H9 (cell line): ENCODE measurements at regions not wholly inside any gene's neighbourhood (a gene's known extent, or its start where the extent isn't known, plus 50 kb on each side); places are given as distances from the start of the nearest gene placed in this dataset.

ENCODE experiments used
- DNase-seq: peaks from one replicate; pipeline ENCODE4 v3.0.0-alpha.2; 2017
- H2AFZ ChIP-seq: one replicate; pipeline ENCODE4 v1.6.1; 2013; ENCODE audit warnings: mild to moderate bottlenecking, low read length, control low read depth, moderate library complexity
- H2AK5ac ChIP-seq: 2 replicates; pipeline ENCODE4 v1.6.1; 2013; ENCODE audit warnings: low read length, control low read depth, mixed read lengths; ENCODE audit not compliant: insufficient read length
- H2BK120ac ChIP-seq: one replicate; pipeline ENCODE4 v1.6.1; 2013; ENCODE audit warnings: low read depth, mild to moderate bottlenecking, low read length, control low read depth, inconsistent platforms; ENCODE audit not compliant: poor library complexity, severe bottlenecking
- H2BK12ac ChIP-seq: 2 replicates; pipeline ENCODE4 v1.6.1; 2013; ENCODE audit warnings: low read length, control low read depth, mixed read lengths, low read depth; ENCODE audit not compliant: insufficient read length
- H2BK15ac ChIP-seq: 2 replicates; pipeline ENCODE4 v1.6.1; 2013; ENCODE audit warnings: low read depth, low read length, control low read depth
- H2BK20ac ChIP-seq: one replicate; pipeline ENCODE4 v1.6.1; 2013; ENCODE audit warnings: low read depth, mild to moderate bottlenecking, low read length, control low read depth, inconsistent platforms; ENCODE audit not compliant: poor library complexity, severe bottlenecking
- H2BK5ac ChIP-seq: 2 replicates; pipeline ENCODE4 v1.6.1; 2013; ENCODE audit warnings: low read length, control low read depth, mixed read lengths; ENCODE audit not compliant: insufficient read length
- H3K14ac ChIP-seq: 2 replicates; pipeline ENCODE4 v1.6.1; 2013; ENCODE audit warnings: low read length, control low read depth; ENCODE audit not compliant: insufficient read depth
- H3K18ac ChIP-seq: 2 replicates; pipeline ENCODE4 v1.6.1; 2013; ENCODE audit warnings: low read depth, mild to moderate bottlenecking, mixed read lengths, low read length, control low read depth; ENCODE audit not compliant: insufficient read length
- H3K23ac ChIP-seq: 2 replicates; pipeline ENCODE4 v1.6.1; 2013; ENCODE audit warnings: low read length, control low read depth, mixed read lengths, low read depth; ENCODE audit not compliant: insufficient read length
- H3K23me2 ChIP-seq: 2 replicates; pipeline ENCODE4 v1.6.1; 2013; ENCODE audit warnings: low read depth, mild to moderate bottlenecking, mixed read lengths, low read length, control low read depth; ENCODE audit not compliant: insufficient read length, poor library complexity, severe bottlenecking
- H3K27ac ChIP-seq: 2 replicates; pipeline ENCODE4 v1.5.1; 2013; ENCODE audit warnings: low read length, control low read depth, mixed read lengths, low read depth; ENCODE audit not compliant: insufficient read length
- H3K27me3 ChIP-seq: 2 replicates; pipeline ENCODE4 v1.6.1; 2013; ENCODE audit warnings: low read length, control low read depth, inconsistent platforms; ENCODE audit not compliant: insufficient read depth
- H3K4ac ChIP-seq: 2 replicates; pipeline ENCODE4 v1.6.1; 2013; ENCODE audit warnings: low read depth, mild to moderate bottlenecking, control low read depth, inconsistent platforms, low read length, moderate library complexity
- H3K4me1 ChIP-seq: 2 replicates; pipeline ENCODE4 v1.6.1; 2013; ENCODE audit warnings: low read length, control low read depth, inconsistent platforms; ENCODE audit not compliant: insufficient read depth
- H3K4me2 ChIP-seq: 2 replicates; pipeline ENCODE4 v1.6.1; 2013; ENCODE audit warnings: low read length, control low read depth, mixed read lengths; ENCODE audit not compliant: insufficient read length, insufficient read depth
- H3K56ac ChIP-seq: 2 replicates; pipeline ENCODE4 v1.6.1; 2013; ENCODE audit warnings: low read depth, mild to moderate bottlenecking, mixed read lengths, low read length, control low read depth; ENCODE audit not compliant: insufficient read length
- H3K79me1 ChIP-seq: 2 replicates; pipeline ENCODE4 v1.6.1; 2013; ENCODE audit warnings: low read depth, mild to moderate bottlenecking, moderate library complexity, low read length, control low read depth, inconsistent platforms; ENCODE audit not compliant: insufficient read depth, poor library complexity, severe bottlenecking
- H3K79me2 ChIP-seq: 2 replicates; pipeline ENCODE4 v1.6.1; 2013; ENCODE audit warnings: low read length, control low read depth, inconsistent platforms; ENCODE audit not compliant: insufficient read depth
- H3K9ac ChIP-seq: 2 replicates; pipeline ENCODE4 v1.6.1; 2013; ENCODE audit warnings: low read length, control low read depth, mixed read lengths; ENCODE audit not compliant: insufficient read length; ENCODE audit errors: extremely low read depth
- H3K9me3 ChIP-seq: one replicate; pipeline ENCODE4 v1.6.1; 2013; ENCODE audit warnings: low read depth, low read length, inconsistent platforms; ENCODE audit not compliant: control insufficient read depth
- H3T11ph ChIP-seq: one replicate; pipeline ENCODE4 v1.6.1; 2013; ENCODE audit warnings: mild to moderate bottlenecking, low read length, control low read depth, inconsistent platforms
- H4K20me1 ChIP-seq: one replicate; pipeline ENCODE4 v1.6.1; 2013; ENCODE audit not compliant: control insufficient read depth, insufficient read length, insufficient read depth
- H4K5ac ChIP-seq: 2 replicates; pipeline ENCODE4 v1.6.1; 2013; ENCODE audit warnings: low read depth, mild to moderate bottlenecking, mixed read lengths, low read length, control low read depth; ENCODE audit not compliant: insufficient read length
- H4K8ac ChIP-seq: replicated peaks from 2 replicates; pipeline ENCODE4 v1.6.1; 2013; ENCODE audit warnings: low read length, control low read depth, mixed read lengths, low read depth; ENCODE audit not compliant: insufficient read length
- H4K91ac ChIP-seq: 2 replicates; pipeline ENCODE4 v1.6.1; 2013; ENCODE audit warnings: low read depth, mild to moderate bottlenecking, moderate library complexity, mixed read lengths, low read length, control low read depth; ENCODE audit not compliant: insufficient read length
- H3K27ac Mint-ChIP-seq, 3 experiments: 2 replicates in 2 of 3; 3 replicates in 1 of 3; pipeline ENCODE4 v1.8.0; 2020 to 2021; ENCODE audit warnings: mixed read lengths in 3 of 3, mild to moderate bottlenecking in 1 of 3, moderate library complexity in 1 of 3
- H3K27me3 Mint-ChIP-seq: 2 replicates; pipeline ENCODE4 v1.8.0; 2021; ENCODE audit warnings: low read depth, mild to moderate bottlenecking, moderate library complexity, mixed read lengths
- H3K36me3 Mint-ChIP-seq, 3 experiments: 2 replicates in 2 of 3; 3 replicates in 1 of 3; pipeline ENCODE4 v1.8.0; 2020 to 2021; ENCODE audit warnings: low read depth in 3 of 3, mixed read lengths in 3 of 3; ENCODE audit not compliant: insufficient read depth in 1 of 3
- H3K4me1 Mint-ChIP-seq, 2 experiments: 2 replicates each; pipeline ENCODE4 v1.8.0; 2020; ENCODE audit warnings: mixed read lengths in 2 of 2
- H3K4me3 Mint-ChIP-seq, 2 experiments: 2 replicates in 1 of 2; 3 replicates in 1 of 2; pipeline ENCODE4 v1.8.0; 2020 to 2021; ENCODE audit warnings: mild to moderate bottlenecking in 2 of 2, mixed read lengths in 2 of 2, moderate library complexity in 1 of 2
- H3K9me3 Mint-ChIP-seq, 2 experiments: 2 replicates in 1 of 2; 3 replicates in 1 of 2; pipeline ENCODE4 v1.8.0; 2020; ENCODE audit warnings: mild to moderate bottlenecking in 2 of 2, mixed read lengths in 2 of 2, moderate library complexity in 1 of 2
- CTCF ChIP-seq: fragments of 200-600 bp; sonication (generic); conservative IDR thresholded peaks from 3 replicates; pipeline ENCODE4 v1.8.0; 2021; ENCODE audit warnings: antibody characterized with exemption, mild to moderate bottlenecking
- WGBS: extraction: QIAGEN DNeasy Blood & Tissue Kit; methylation state at CpG from one replicate; pipeline ENCODE4 v1.1.7; 2013; ENCODE audit warnings: missing lambda C conversion rate, low lambda C conversion rate, mixed read lengths; ENCODE audit not compliant: insufficient read length; ENCODE audit errors: extremely low coverage; 5-methylcytosine and 5-hydroxymethylcytosine counted together

GRCh38 chr22:49544286-49544685 is 283.4 kb downstream of the BRD1 start:
- H3K4me2 ChIP-seq, result no peak overlapping the region
- TF ChIP-seq CTCF, result no peak
- H2BK5ac ChIP-seq, result no peak overlapping the region
- H3K79me2 ChIP-seq, result no peaks in the 10 kb centered on the region
- no peak overlapping the region for H3K27ac Mint-ChIP-seq
- H3K23ac ChIP-seq, result no peak overlapping the region
- H3K27me3 Mint-ChIP-seq, result peaks cover 7% of the 10 kb centered on the region
- no peak overlapping the region for H2BK12ac ChIP-seq
- peaks cover 0 to 5% (median 0%) of the 10 kb centered on the region in 3 experiments; a peak in 3 of 7 replicates for H3K36me3 Mint-ChIP-seq
- H4K8ac ChIP-seq, result no peak overlapping the region
- no peaks in the 10 kb centered on the region for H3K4me1 ChIP-seq
- no peak overlapping the region for H3K18ac ChIP-seq
- no peak overlapping the region for H3K4ac ChIP-seq
- H3T11ph ChIP-seq, result no peak overlapping the region
- no peak overlapping the region for H3K9ac ChIP-seq
- no peak overlapping the region for H3K4me3 Mint-ChIP-seq
- no peak overlapping the region for H2AK5ac ChIP-seq
- H2BK15ac ChIP-seq, result no peak overlapping the region
- no peaks in the 10 kb centered on the region for H3K9me3 ChIP-seq
- H4K5ac ChIP-seq, result no peak overlapping the region
- H2BK20ac ChIP-seq, result no peak overlapping the region
- DNase-seq, result no peak
- no peaks in the 10 kb centered on the region for H3K79me1 ChIP-seq
- no peak overlapping the region for H2AFZ ChIP-seq
- no peak overlapping the region for H4K91ac ChIP-seq
- H3K27ac ChIP-seq, result no peak overlapping the region
- no peak overlapping the region for H3K56ac ChIP-seq
- H3K23me2 ChIP-seq, result no peaks in the 10 kb centered on the region
- H4K20me1 ChIP-seq, result no peaks in the 10 kb centered on the region
- no peaks in the 10 kb centered on the region; the same call in 1 of the 2 replicates for H3K27me3 ChIP-seq
- peaks cover 18 to 20% of the 10 kb centered on the region in 2 experiments for H3K4me1 Mint-ChIP-seq
- H3K9me3 Mint-ChIP-seq, result peaks cover 0 to 7% of the 10 kb centered on the region in 2 experiments; a peak in 1 of 5 replicates
- no peak overlapping the region for H3K14ac ChIP-seq
- no CpG with 5 or more reads among the region's 10 CpGs for WGBS
- H2BK120ac ChIP-seq, result no peak overlapping the region
